SH-SY5Y (cell line): ENCODE measurements at regions not wholly inside any gene's neighbourhood (a gene's known extent, or its start where the extent isn't known, plus 50 kb on each side); places are given as distances from the start of the nearest gene placed in this dataset.

Source experiments
- GATA2 ChIP-seq: IDR thresholded peaks from 2 replicates; pipeline ENCODE4 v1.6.1; 2011; ENCODE audit warnings: mild to moderate bottlenecking, low read depth, low read length
- GATA3 ChIP-seq: IDR thresholded peaks from 2 replicates; pipeline ENCODE4 v1.6.1; 2011; ENCODE audit warnings: low read depth, mild to moderate bottlenecking, low read length, moderate library complexity

GRCh38 chr4:79173186-79173585 lies 152.7 kb downstream of the NAA11 start:
- no peak for TF ChIP-seq GATA3
- TF ChIP-seq GATA2: no peak

GRCh38 chr4:79170077-79170476 lies 155.8 kb downstream of the NAA11 start:
- TF ChIP-seq GATA3: no peak
- no peak for TF ChIP-seq GATA2

- no peak for TF ChIP-seq GATA3
- no peak for TF ChIP-seq GATA2
Observed at GRCh38 chr4:79164907-79165610, 160.8 kb downstream of the NAA11 start.

GRCh38 chr4:79163981-79164490 lies 161.8 kb downstream of the NAA11 start:
- no peak for TF ChIP-seq GATA3

- TF ChIP-seq GATA2: no peak
- no peak for TF ChIP-seq GATA3
Observed at GRCh38 chr4:79160962-79161361, 164.9 kb downstream of the NAA11 start.

GRCh38 chr4:79155336-79155735 lies 170.5 kb downstream of the NAA11 start:
- TF ChIP-seq GATA3: no peak
- no peak for TF ChIP-seq GATA2

- TF ChIP-seq GATA3: no peak
- TF ChIP-seq GATA2: no peak
Observed at GRCh38 chr4:79150820-79151416, 174.9 kb downstream of the NAA11 start.

- TF ChIP-seq GATA3 (no peak), GATA2 (no peak)
Observed at GRCh38 chr4:79148369-79148768, 177.5 kb downstream of the NAA11 start.

- TF ChIP-seq GATA3: no peak
- no peak for TF ChIP-seq GATA2
Observed at GRCh38 chr4:79147251-79147650, 178.6 kb downstream of the NAA11 start.

- TF ChIP-seq GATA2 (no peak), GATA3 (no peak)
Observed at GRCh38 chr4:79141530-79141929, 184.3 kb downstream of the NAA11 start.

- TF ChIP-seq GATA2: no peak
- TF ChIP-seq GATA3: no peak
Observed at GRCh38 chr4:79134767-79135166, 191.1 kb downstream of the NAA11 start.

- no peak for TF ChIP-seq GATA3
- no peak for TF ChIP-seq GATA2
Observed at GRCh38 chr4:79132826-79133225, 193.0 kb downstream of the NAA11 start.

GRCh38 chr4:79121875-79122358 lies 182.7 kb upstream of the PAQR3 start:
- TF ChIP-seq GATA2 (no peak), GATA3 (no peak)

GRCh38 chr4:79121223-79121622 lies 182.0 kb upstream of the PAQR3 start:
- no peak for TF ChIP-seq GATA3
- TF ChIP-seq GATA2: no peak

- no peak for TF ChIP-seq GATA2
- TF ChIP-seq GATA3: no peak
Observed at GRCh38 chr4:79107014-79107413, 167.8 kb upstream of the PAQR3 start.
